ENCODE measurements at regions not wholly inside any gene's neighbourhood (a gene's known extent, or its start where the extent isn't known, plus 50 kb on each side); places are given as distances from the start of the nearest gene placed in this dataset.

DNA sequence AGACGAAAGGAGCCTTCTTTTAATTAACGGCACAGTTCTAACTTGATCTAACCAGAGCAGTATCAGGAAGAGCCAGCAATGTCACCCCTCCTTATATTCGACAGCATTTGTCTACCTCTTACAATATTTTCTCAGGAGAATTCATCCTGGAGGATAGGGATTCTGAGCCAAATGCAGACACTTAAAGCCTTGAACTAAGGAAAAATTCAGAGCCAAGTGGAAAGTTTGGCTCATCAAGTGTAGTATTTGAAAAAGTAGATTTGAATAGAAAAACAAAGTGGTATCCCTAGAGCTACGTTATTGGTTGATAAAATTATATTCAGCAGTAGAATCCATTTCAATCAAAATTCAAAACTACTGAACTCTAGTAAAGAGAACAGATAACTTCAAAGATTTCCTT is 732.0 kb upstream of the ADGRL2 start:
- TF ChIP-seq POLR2A (IDR thresholded peaks at IDR 0.05): no peak
- TF ChIP-seq, protein P1, sequence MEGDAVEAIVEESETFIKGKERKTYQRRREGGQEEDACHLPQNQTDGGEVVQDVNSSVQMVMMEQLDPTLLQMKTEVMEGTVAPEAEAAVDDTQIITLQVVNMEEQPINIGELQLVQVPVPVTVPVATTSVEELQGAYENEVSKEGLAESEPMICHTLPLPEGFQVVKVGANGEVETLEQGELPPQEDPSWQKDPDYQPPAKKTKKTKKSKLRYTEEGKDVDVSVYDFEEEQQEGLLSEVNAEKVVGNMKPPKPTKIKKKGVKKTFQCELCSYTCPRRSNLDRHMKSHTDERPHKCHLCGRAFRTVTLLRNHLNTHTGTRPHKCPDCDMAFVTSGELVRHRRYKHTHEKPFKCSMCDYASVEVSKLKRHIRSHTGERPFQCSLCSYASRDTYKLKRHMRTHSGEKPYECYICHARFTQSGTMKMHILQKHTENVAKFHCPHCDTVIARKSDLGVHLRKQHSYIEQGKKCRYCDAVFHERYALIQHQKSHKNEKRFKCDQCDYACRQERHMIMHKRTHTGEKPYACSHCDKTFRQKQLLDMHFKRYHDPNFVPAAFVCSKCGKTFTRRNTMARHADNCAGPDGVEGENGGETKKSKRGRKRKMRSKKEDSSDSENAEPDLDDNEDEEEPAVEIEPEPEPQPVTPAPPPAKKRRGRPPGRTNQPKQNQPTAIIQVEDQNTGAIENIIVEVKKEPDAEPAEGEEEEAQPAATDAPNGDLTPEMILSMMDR (IDR thresholded peaks at IDR 0.05): no peak

Data from adrenal gland (tissue), 5 donors.